Mesenchymal stem cell (in vitro differentiated cells and primary cell): ENCODE measurements at regions not wholly inside any gene's neighbourhood (a gene's known extent, or its start where the extent isn't known, plus 50 kb on each side); places are given as distances from the start of the nearest gene placed in this dataset.

Experiments
- DNase-seq: peaks from one replicate; pipeline ENCODE4 v3.0.0-alpha.2; 2013
- H2AFZ ChIP-seq: one replicate; pipeline ENCODE4 v1.6.1; 2013; ENCODE audit warnings: low read depth, mild to moderate bottlenecking, control low read depth, inconsistent platforms, low read length, moderate library complexity
- H2AK5ac ChIP-seq: 2 replicates; pipeline ENCODE4 v1.6.1; 2013; ENCODE audit warnings: low read length, moderate library complexity, mild to moderate bottlenecking, inconsistent platforms; ENCODE audit not compliant: severe bottlenecking
- H2BK120ac ChIP-seq: one replicate; pipeline ENCODE4 v1.6.1; 2013; ENCODE audit warnings: low read depth, mild to moderate bottlenecking, inconsistent platforms, low read length, moderate library complexity
- H2BK12ac ChIP-seq, 2 experiments: one replicate each; pipeline ENCODE4 v1.6.1; 2013; ENCODE audit warnings: inconsistent platforms in 2 of 2, low read length in 2 of 2, mild to moderate bottlenecking in 2 of 2, moderate library complexity in 2 of 2, control low read depth in 1 of 2
- H2BK15ac ChIP-seq: one replicate; pipeline ENCODE4 v1.6.1; 2013; ENCODE audit warnings: mild to moderate bottlenecking, low read depth, inconsistent platforms; ENCODE audit not compliant: poor library complexity, severe bottlenecking
- H2BK5ac ChIP-seq: 2 replicates; pipeline ENCODE4 v1.6.1; 2013; ENCODE audit warnings: low read depth, mild to moderate bottlenecking, low read length, control low read depth, inconsistent platforms; ENCODE audit not compliant: poor library complexity, severe bottlenecking
- H3K14ac ChIP-seq, 2 experiments: one replicate each; pipeline ENCODE4 v1.6.1; 2013; ENCODE audit warnings: inconsistent platforms in 2 of 2, low read length in 2 of 2, control low read depth in 1 of 2, mild to moderate bottlenecking in 1 of 2, moderate library complexity in 1 of 2
- H3K18ac ChIP-seq, 2 experiments: one replicate each; pipeline ENCODE4 v1.6.1; 2013; ENCODE audit warnings: inconsistent platforms in 2 of 2, low read length in 2 of 2, control low read depth in 1 of 2, low read depth in 1 of 2, mild to moderate bottlenecking in 1 of 2
- H3K23ac ChIP-seq, 2 experiments: one replicate each; pipeline ENCODE4 v1.6.1; 2013; ENCODE audit warnings: inconsistent platforms in 2 of 2, low read length in 2 of 2, mild to moderate bottlenecking in 2 of 2, moderate library complexity in 2 of 2, control low read depth in 1 of 2
- H3K27ac ChIP-seq: 2 replicates; pipeline ENCODE4 v1.5.1; 2013; ENCODE audit warnings: mild to moderate bottlenecking, moderate library complexity, low read length, control low read depth, inconsistent platforms; ENCODE audit not compliant: poor library complexity, severe bottlenecking
- H3K27me3 ChIP-seq, 2 experiments: 2 replicates each; pipeline versions ENCODE4 v1.6.1 to v1.7.0; 2013; ENCODE audit warnings: low read length in 2 of 2, mild to moderate bottlenecking in 2 of 2, moderate library complexity in 2 of 2, control low read depth in 1 of 2, inconsistent platforms in 1 of 2; ENCODE audit not compliant: control insufficient read depth in 1 of 2, insufficient read depth in 1 of 2
- H3K36me3 ChIP-seq, 2 experiments: 2 replicates each; pipeline versions ENCODE4 v1.6.1 to v1.7.0; 2013; ENCODE audit warnings: low read length in 2 of 2, control low read depth in 1 of 2, inconsistent platforms in 1 of 2, low read depth in 1 of 2, mild to moderate bottlenecking in 1 of 2; ENCODE audit not compliant: insufficient read depth in 2 of 2, control insufficient read depth in 1 of 2
- H3K4ac ChIP-seq, 2 experiments: one replicate each; pipeline ENCODE4 v1.6.1; 2013; ENCODE audit warnings: inconsistent platforms in 2 of 2, low read length in 2 of 2, mild to moderate bottlenecking in 2 of 2, moderate library complexity in 2 of 2, control low read depth in 1 of 2, low read depth in 1 of 2
- H3K4me1 ChIP-seq: 2 replicates; pipeline ENCODE4 v1.6.1; 2013; ENCODE audit warnings: low read depth, low read length, control low read depth; ENCODE audit not compliant: control insufficient read depth, insufficient read depth
- H3K4me2 ChIP-seq: 2 replicates; pipeline ENCODE4 v1.6.1; 2013; ENCODE audit warnings: low read length, mild to moderate bottlenecking, inconsistent platforms; ENCODE audit not compliant: poor library complexity, severe bottlenecking
- H3K4me3 ChIP-seq, 2 experiments: 2 replicates each; pipeline versions ENCODE4 v1.5.1 to v1.7.0; 2013; ENCODE audit warnings: low read length in 2 of 2, mild to moderate bottlenecking in 2 of 2, control low read depth in 1 of 2, low read depth in 1 of 2; ENCODE audit not compliant: insufficient read depth in 1 of 2
- H3K79me1 ChIP-seq: replicated peaks from 2 replicates; pipeline ENCODE4 v1.6.1; 2013; ENCODE audit warnings: mild to moderate bottlenecking, control low read depth, low read length, inconsistent platforms; ENCODE audit not compliant: poor library complexity, severe bottlenecking
- H3K9ac ChIP-seq: 2 replicates; pipeline ENCODE4 v1.7.0; 2013; ENCODE audit warnings: mild to moderate bottlenecking, low read length, moderate library complexity
- H3K9me3 ChIP-seq: 2 replicates; pipeline ENCODE4 v1.7.0; 2013; ENCODE audit warnings: mild to moderate bottlenecking, low read length; ENCODE audit not compliant: control insufficient read depth
- H4K8ac ChIP-seq: one replicate; pipeline ENCODE4 v1.6.1; 2013; ENCODE audit warnings: inconsistent platforms, mild to moderate bottlenecking, low read length, moderate library complexity
- H4K91ac ChIP-seq: one replicate; pipeline ENCODE4 v1.6.1; 2013; ENCODE audit warnings: mild to moderate bottlenecking, low read length, inconsistent platforms
- WGBS: methylation state at CpG from one replicate; pipeline ENCODE4 v1.1.7; 2013; ENCODE audit warnings: mixed read lengths; 5-methylcytosine and 5-hydroxymethylcytosine counted together

GRCh38 chr5:6046296-6046967 lies 331.9 kb downstream of the MED10 start:
- 60% methylated on average over 14 of the region's 16 CpGs for WGBS
- Histone ChIP-seq H3K23ac (no peak overlapping the region), H3K4ac (no peak overlapping the region), H4K8ac (no peak overlapping the region), H3K79me1 (no peaks in the 10 kb centered on the region), H2BK120ac (no peak overlapping the region), H2BK15ac (no peak overlapping the region), H3K27me3 (no peaks in the 10 kb centered on the region), H3K4me2 (no peak overlapping the region), H2AFZ (no peak overlapping the region), H3K4me1 (no peaks in the 10 kb centered on the region), H3K18ac (no peak overlapping the region), H2BK5ac (no peak overlapping the region), H3K14ac (no peak overlapping the region), H4K91ac (no peak overlapping the region), H3K36me3 (no peaks in the 10 kb centered on the region), H2AK5ac (no peak overlapping the region), H3K9me3 (no peaks in the 10 kb centered on the region), H3K9ac (no peak overlapping the region), H3K4me3 (no peak overlapping the region), H2BK12ac (no peak overlapping the region), H3K27ac (no peak overlapping the region)
- no peak for DNase-seq

- Histone ChIP-seq H4K91ac (no peak overlapping the region), H2BK12ac (no peak overlapping the region), H4K8ac (no peak overlapping the region), H3K4me2 (no peak overlapping the region), H3K14ac (no peak overlapping the region), H3K4me1 (no peaks in the 10 kb centered on the region), H2BK120ac (no peak overlapping the region), H3K36me3 (no peaks in the 10 kb centered on the region), H3K9me3 (no peaks in the 10 kb centered on the region), H2BK5ac (no peak overlapping the region), H3K27ac (no peak overlapping the region), H2BK15ac (no peak overlapping the region), H3K79me1 (no peaks in the 10 kb centered on the region), H3K9ac (no peak overlapping the region), H2AFZ (no peak overlapping the region), H3K23ac (no peak overlapping the region), H3K18ac (no peak overlapping the region), H3K4ac (no peak overlapping the region), H2AK5ac (no peak overlapping the region), H3K4me3 (no peak overlapping the region), H3K27me3 (no peaks in the 10 kb centered on the region)
- no peak for DNase-seq
- 78% methylated on average over 8 of the region's 13 CpGs for WGBS
These were observed 334.6 kb downstream of the MED10 start for GRCh38 chr5:6043491-6044310.

DNA sequence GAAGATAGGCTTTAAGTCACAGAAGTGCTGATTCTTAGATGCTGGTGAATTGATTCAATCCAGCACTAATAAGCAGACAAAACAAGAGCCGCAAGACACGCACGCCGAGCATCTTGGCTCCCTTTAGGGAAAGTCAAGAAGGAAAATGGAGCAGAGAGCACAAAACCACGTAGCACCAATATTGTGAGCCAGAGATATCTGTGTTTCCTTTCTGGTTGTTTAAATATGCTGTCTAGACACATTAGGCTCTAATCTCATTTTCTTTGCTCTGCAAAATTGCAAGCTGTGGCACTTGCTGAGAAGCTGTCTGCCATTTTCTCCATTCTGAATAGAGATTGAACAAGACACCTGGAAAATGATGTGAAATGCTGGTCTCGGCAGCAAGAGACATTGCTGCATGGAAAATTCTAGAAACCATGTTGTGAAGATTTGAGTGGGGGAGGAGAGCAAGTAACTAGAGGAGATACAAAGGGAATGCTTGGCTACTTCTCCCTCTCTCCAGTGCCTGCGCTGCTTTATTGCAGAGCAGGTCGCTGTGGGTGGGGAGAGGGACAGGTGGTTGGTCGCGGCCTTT lies 336.3 kb downstream of the MED10 start:
- Histone ChIP-seq H4K91ac (no peak overlapping the region), H3K36me3 (no peaks in the 10 kb centered on the region), H3K23ac (no peak overlapping the region), H3K79me1 (no peaks in the 10 kb centered on the region), H3K18ac (no peak overlapping the region), H3K4me3 (no peak overlapping the region), H3K9ac (no peak overlapping the region), H3K4me1 (no peaks in the 10 kb centered on the region), H3K4ac (no peak overlapping the region), H2BK15ac (no peak overlapping the region), H4K8ac (no peak overlapping the region), H2BK5ac (no peak overlapping the region), H2BK12ac (no peak overlapping the region), H3K27me3 (peaks cover 0 to 4% of the 10 kb centered on the region in 2 experiments), H3K4me2 (no peak overlapping the region), H3K27ac (no peak overlapping the region), H3K9me3 (no peaks in the 10 kb centered on the region), H2AK5ac (no peak overlapping the region), H3K14ac (no peak overlapping the region), H2AFZ (no peak overlapping the region), H2BK120ac (no peak overlapping the region)
- WGBS = 78% methylated on average over 10 of the region's 10 CpGs
- no peak for DNase-seq

DNA sequence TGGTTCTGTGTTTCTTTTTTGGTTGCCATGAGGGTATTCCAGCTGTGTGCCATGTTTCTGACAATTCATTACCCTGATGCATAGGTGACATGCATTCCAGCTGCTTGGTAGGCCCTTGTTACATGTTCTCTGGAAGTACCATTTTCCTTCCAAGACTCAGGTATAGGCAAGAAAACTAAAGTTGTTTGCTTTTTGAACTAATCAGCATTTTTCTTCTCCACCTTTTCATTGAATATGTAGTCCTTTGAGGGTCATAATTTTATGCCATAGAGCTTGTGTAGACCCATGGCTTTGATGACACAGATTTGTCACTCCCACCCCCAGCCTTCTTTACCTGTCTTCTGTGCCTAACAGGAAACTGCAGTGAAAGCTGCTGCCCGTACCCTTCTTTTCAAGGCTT lies 339.2 kb downstream of the MED10 start:
- no peaks in the 10 kb centered on the region for H3K9me3 ChIP-seq
- H3K79me1 ChIP-seq = no peaks in the 10 kb centered on the region
- DNase-seq = no peak
- no peak overlapping the region for H3K18ac ChIP-seq
- H2BK12ac ChIP-seq = no peak overlapping the region
- no peak overlapping the region for H3K4ac ChIP-seq
- H2BK15ac ChIP-seq = no peak overlapping the region
- H3K4me3 ChIP-seq = no peak overlapping the region
- H4K91ac ChIP-seq = no peak overlapping the region
- H3K4me1 ChIP-seq = no peaks in the 10 kb centered on the region
- no peak overlapping the region for H3K27ac ChIP-seq
- 75% methylated on average over 1 of the region's 1 CpG for WGBS
- no peak overlapping the region for H2AFZ ChIP-seq
- H2AK5ac ChIP-seq = no peak overlapping the region
- no peak overlapping the region for H4K8ac ChIP-seq
- H2BK120ac ChIP-seq = no peak overlapping the region
- no peak overlapping the region for H3K23ac ChIP-seq
- H3K36me3 ChIP-seq = no peaks in the 10 kb centered on the region
- no peak overlapping the region for H2BK5ac ChIP-seq
- no peak overlapping the region for H3K4me2 ChIP-seq
- H3K14ac ChIP-seq = no peak overlapping the region
- H3K27me3 ChIP-seq = peaks cover 0 to 7% of the 10 kb centered on the region in 2 experiments
- H3K9ac ChIP-seq = no peak overlapping the region
